ENCODE measurements at regions not wholly inside any gene's neighbourhood (a gene's known extent, or its start where the extent isn't known, plus 50 kb on each side); places are given as distances from the start of the nearest gene placed in this dataset.

- Histone ChIP-seq H3K4me3 (replicated peaks in 1 of 3; ENCODE audit: insufficient read depth in 1 of 3, low read depth in 2 of 3, low read length in 3 of 3) (no peak overlapping the region), H3K79me2 (ENCODE audit: insufficient read depth, low read length) (no peaks in the 10 kb centered on the region), H3K4me1 (ENCODE audit: insufficient read depth, low read length) (no peaks in the 10 kb centered on the region), H3K36me3 (replicated peaks in 1 of 2; ENCODE audit: control insufficient read depth in 1 of 2, insufficient read depth in 2 of 2, low read length in 2 of 2) (no peaks in the 10 kb centered on the region), H3K27me3 (ENCODE audit: control insufficient read depth in 1 of 2, insufficient read depth in 2 of 2, low read length in 2 of 2) (no peaks in the 10 kb centered on the region; a peak in 1 of 5 replicates), H3K9ac (ENCODE audit: insufficient read depth, low read depth, low read length) (no peak overlapping the region), H3K27ac (ENCODE audit: extremely low read length, insufficient read depth, low read length) (no peak overlapping the region), H3K9me3 (ENCODE audit: low read length) (no peaks in the 10 kb centered on the region), H3K4me2 (ENCODE audit: low read depth, low read length) (no peak overlapping the region), H4K20me1 (ENCODE audit: insufficient read depth, low read length) (no peaks in the 10 kb centered on the region), H2AFZ (ENCODE audit: low read length) (no peak overlapping the region)
- ATAC-seq (no peak), DNase-seq (ENCODE audit: low spot score) (no peak), FAIRE-seq (no peak)
- CTCF ChIA-PET (ENCODE audit: low intra/inter-chr PET ratio, low total read pairs): no interaction called here
- no peak for TF ChIP-seq GPBP1L1 (CRISPR knock-in tag; IDR thresholded peaks at IDR 0.05)
- TF ChIP-seq GATAD1 (CRISPR knock-in tag; IDR thresholded peaks at IDR 0.05): no peak
- no peak for TF ChIP-seq ZKSCAN5 (CRISPR knock-in tag; IDR thresholded peaks at IDR 0.05)
- TF ChIP-seq HES4 (CRISPR knock-in tag; IDR thresholded peaks at IDR 0.05; ENCODE audit: borderline replicate concordance): no peak
- TF ChIP-seq CEBPB (IDR thresholded peaks at IDR 0.05; ENCODE audit: borderline replicate concordance, low read depth, low read length): no peak
- no peak for TF ChIP-seq ZNF367 (CRISPR knock-in tag; IDR thresholded peaks at IDR 0.05; ENCODE audit: borderline replicate concordance)
- TF ChIP-seq MXD3 (CRISPR knock-in tag; IDR thresholded peaks at IDR 0.05): no peak
- TF ChIP-seq HCFC1 (IDR thresholded peaks at IDR 0.05; ENCODE audit: low read depth, low read length): no peak
- no peak for TF ChIP-seq ATAD3A (CRISPR knock-in tag; IDR thresholded peaks at IDR 0.05)
- no peak for TF ChIP-seq ONECUT2 (CRISPR knock-in tag; IDR thresholded peaks at IDR 0.05)
- no peak for TF ChIP-seq FOXO1 (CRISPR knock-in tag; IDR thresholded peaks at IDR 0.05)
- no peak for TF ChIP-seq ZBTB44 (CRISPR knock-in tag; IDR thresholded peaks at IDR 0.05)
- TF ChIP-seq ZBTB7B (CRISPR knock-in tag; IDR thresholded peaks at IDR 0.05): no peak
- no peak for TF ChIP-seq ATF7-NPFF (CRISPR knock-in tag; IDR thresholded peaks at IDR 0.05; ENCODE audit: low read depth)
- no peak for TF ChIP-seq FOXM1 (CRISPR knock-in tag; IDR thresholded peaks at IDR 0.05)
- no peak for TF ChIP-seq STAT5B (CRISPR knock-in tag; IDR thresholded peaks at IDR 0.05)
- TF ChIP-seq ZNF713 (CRISPR knock-in tag; IDR thresholded peaks at IDR 0.05): no peak
- intact Hi-C loops (cut with micrococcal nuclease; ENCODE audit: unreplicated experiment) (no loop called here), in situ Hi-C loops (cut with HindIII; ENCODE audit: extremely low pct_ligation_motif_present, low pct_unique_long_range_greater_than_20kb) (loop anchor here (5.0 kb wide), 1 partner anchor 212 kb away; no protein-coding TSS in a partner anchor)
- no TSS peak for BruUV-seq (replicated peaks)
- WGBS (ENCODE audit: low lambda C conversion rate): 22% methylated on average over 3 of the region's 3 CpGs
- POLR2A ChIA-PET: no interaction called here
Measured at GRCh38 chr4:150005537-150005936, 72.7 kb upstream of the DCLK2 start.
